Ectodermal cell (in vitro differentiated cells): ENCODE measurements at regions not wholly inside any gene's neighbourhood (a gene's known extent, or its start where the extent isn't known, plus 50 kb on each side); places are given as distances from the start of the nearest gene placed in this dataset.

Experiments
- H3K27ac ChIP-seq: 2 replicates; pipeline ENCODE4 v1.7.0; 2013; ENCODE audit warnings: mild to moderate bottlenecking, low read depth, low read length; ENCODE audit not compliant: insufficient read depth, poor library complexity, severe bottlenecking
- H3K27me3 ChIP-seq: 2 replicates; pipeline ENCODE4 v1.7.0; 2013; ENCODE audit warnings: mild to moderate bottlenecking, low read length; ENCODE audit not compliant: insufficient read depth, control insufficient read depth, poor library complexity, severe bottlenecking
- H3K36me3 ChIP-seq: one replicate; pipeline ENCODE4 v1.7.0; 2013; ENCODE audit warnings: low read length; ENCODE audit not compliant: control insufficient read depth, insufficient read depth
- H3K4me1 ChIP-seq: one replicate; pipeline ENCODE4 v1.7.0; 2013; ENCODE audit warnings: low read length; ENCODE audit not compliant: control insufficient read depth, insufficient read depth
- H3K4me3 ChIP-seq: 2 replicates; pipeline ENCODE4 v1.7.0; 2013; ENCODE audit warnings: low read depth, low read length, control low read depth; ENCODE audit not compliant: insufficient read depth
- H3K9me3 ChIP-seq: 2 replicates; pipeline ENCODE4 v1.7.0; 2013; ENCODE audit warnings: mild to moderate bottlenecking, low read length, moderate library complexity; ENCODE audit not compliant: control insufficient read depth
- WGBS, 2 experiments: methylation state at CpG; one replicate each; pipeline ENCODE4 v1.1.7; 2013; ENCODE audit warnings: missing lambda C conversion rate in 2 of 2; 5-methylcytosine and 5-hydroxymethylcytosine counted together

DNA sequence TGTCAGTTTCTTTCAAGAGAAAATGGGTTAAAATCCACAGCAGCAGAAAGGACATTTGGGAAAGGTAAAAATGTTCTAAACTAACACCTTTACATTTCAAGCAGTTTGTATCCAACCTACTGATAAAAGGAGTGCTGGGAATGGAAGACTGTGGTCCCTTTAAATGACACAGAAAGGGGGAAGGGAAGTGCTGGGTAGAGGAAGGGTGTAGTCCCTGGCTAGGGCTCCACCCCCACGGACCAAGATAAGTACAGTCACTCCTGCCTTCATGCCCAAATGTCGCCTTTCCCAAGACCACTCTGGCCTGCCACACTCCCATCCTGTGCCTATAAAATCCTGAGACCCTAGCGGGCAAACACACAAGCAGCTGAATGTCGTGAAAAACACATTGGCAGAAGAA, 350.9 kb upstream of the POU1F1 start:
- Histone ChIP-seq H3K4me1 (no peaks in the 10 kb centered on the region), H3K9me3 (no peaks in the 10 kb centered on the region), H3K4me3 (no peak overlapping the region), H3K27ac (no peak overlapping the region), H3K36me3 (no peaks in the 10 kb centered on the region), H3K27me3 (no peaks in the 10 kb centered on the region)
- WGBS, 2 experiments, result 76 to 83% methylated on average over 4 of the region's 4 CpGs

DNA sequence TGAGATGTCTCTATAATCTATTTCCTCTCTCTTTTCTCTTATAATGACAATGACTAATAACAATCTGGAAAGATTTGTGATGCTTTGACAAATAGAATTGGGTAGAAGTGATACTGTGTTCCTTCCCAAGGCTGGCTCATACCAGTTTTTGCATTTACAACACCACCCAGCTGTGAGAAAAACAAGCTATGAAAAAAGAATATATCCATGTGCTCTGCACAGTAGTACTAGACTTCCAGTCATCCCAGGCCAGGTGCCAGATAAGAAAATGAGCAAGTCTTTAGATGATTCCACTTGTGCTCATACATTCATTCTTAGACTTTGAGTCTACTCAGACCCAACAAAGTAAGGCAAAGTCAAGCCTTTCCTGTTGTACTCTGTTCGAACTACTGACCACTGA, 350.2 kb upstream of the POU1F1 start:
- H3K9me3 ChIP-seq, result no peaks in the 10 kb centered on the region
- 90 to 100% methylated on average over 1 of the region's 1 CpG for WGBS, 2 experiments
- H3K4me1 ChIP-seq, result no peaks in the 10 kb centered on the region

DNA sequence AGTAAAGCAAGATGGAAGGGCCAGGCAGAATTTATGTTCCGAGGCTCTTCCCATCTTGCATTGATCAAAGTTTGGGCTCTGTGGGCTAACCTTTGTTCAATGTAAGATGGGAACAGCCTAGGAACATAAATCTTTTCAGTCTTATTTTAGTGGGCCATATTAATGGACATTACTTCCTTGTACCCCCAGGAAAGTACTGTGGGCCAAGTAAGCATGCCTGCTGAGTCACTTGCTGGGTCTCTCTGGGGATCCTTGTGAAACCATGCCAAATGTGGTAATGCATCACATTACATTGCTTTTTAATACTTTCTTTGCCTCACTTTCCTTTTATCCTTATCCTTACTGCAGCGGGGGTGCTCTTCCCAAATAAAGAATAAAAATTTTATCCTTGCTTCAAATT, 349.5 kb upstream of the POU1F1 start:
- WGBS, 2 experiments, result 94% methylated on average over 2 of the region's 2 CpGs

More for the DNA sequence above, 350.2 kb upstream of the POU1F1 start:
- no peaks in the 10 kb centered on the region for H3K36me3 ChIP-seq
- H3K27ac ChIP-seq, result no peak overlapping the region
- no peaks in the 10 kb centered on the region for H3K27me3 ChIP-seq
- no peak overlapping the region for H3K4me3 ChIP-seq

DNA sequence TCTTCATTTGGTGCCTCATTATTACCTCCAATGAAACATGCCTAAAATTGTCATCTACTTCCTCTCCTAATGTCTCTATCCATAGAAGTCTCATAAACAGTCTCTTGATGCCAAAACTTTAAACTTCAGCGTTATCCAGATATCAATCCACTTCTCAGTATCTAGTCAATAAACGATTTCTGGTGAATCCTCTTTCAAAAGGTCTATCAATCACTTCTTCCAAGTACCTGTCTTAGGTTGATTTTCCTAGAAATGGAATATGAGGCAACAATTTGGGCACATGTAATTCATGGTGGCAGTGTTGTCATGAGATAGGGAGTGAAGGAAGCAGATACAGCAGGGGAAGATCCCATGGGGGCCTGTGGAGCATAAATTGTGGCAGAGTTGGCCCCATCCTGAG, 348.5 kb upstream of the POU1F1 start:
- Histone ChIP-seq H3K36me3 (no peaks in the 10 kb centered on the region), H3K4me1 (no peaks in the 10 kb centered on the region), H3K4me3 (no peak overlapping the region), H3K27me3 (no peaks in the 10 kb centered on the region), H3K27ac (no peak overlapping the region), H3K9me3 (no peaks in the 10 kb centered on the region)
- WGBS, 2 experiments, result 87 to 94% methylated on average over 2 of the region's 2 CpGs

More for the DNA sequence above, 349.5 kb upstream of the POU1F1 start:
- H3K9me3 ChIP-seq, result no peaks in the 10 kb centered on the region
- no peak overlapping the region for H3K27ac ChIP-seq
- no peak overlapping the region for H3K4me3 ChIP-seq
- no peaks in the 10 kb centered on the region for H3K27me3 ChIP-seq
- H3K4me1 ChIP-seq, result no peaks in the 10 kb centered on the region
- no peaks in the 10 kb centered on the region for H3K36me3 ChIP-seq

DNA sequence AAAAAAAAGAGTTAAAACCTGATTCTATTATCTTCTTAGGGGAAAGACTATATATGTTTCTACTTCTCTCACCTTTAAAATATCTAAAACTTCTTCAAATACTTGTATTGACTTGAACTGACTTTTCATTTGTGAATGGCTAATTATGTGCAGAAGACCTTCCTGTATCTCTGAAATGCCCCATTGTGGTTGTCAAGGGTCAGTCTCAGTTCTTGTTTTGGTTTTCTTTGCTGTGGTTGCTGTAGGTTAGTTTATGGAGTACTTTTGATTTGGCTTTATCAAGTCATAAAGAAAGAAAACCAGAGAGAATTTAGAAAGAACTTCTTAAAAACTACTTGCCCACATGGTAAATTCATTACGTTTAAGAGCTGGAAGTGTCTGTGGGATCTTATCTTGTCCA, 345.3 kb upstream of the POU1F1 start:
- Histone ChIP-seq H3K27me3 (no peaks in the 10 kb centered on the region), H3K4me3 (no peak overlapping the region), H3K4me1 (no peaks in the 10 kb centered on the region), H3K27ac (no peak overlapping the region), H3K9me3 (no peaks in the 10 kb centered on the region), H3K36me3 (no peaks in the 10 kb centered on the region)
- 87% methylated on average over 1 of the region's 1 CpG; no CpG with 5 or more reads in 1 of the 2 experiments for WGBS, 2 experiments

DNA sequence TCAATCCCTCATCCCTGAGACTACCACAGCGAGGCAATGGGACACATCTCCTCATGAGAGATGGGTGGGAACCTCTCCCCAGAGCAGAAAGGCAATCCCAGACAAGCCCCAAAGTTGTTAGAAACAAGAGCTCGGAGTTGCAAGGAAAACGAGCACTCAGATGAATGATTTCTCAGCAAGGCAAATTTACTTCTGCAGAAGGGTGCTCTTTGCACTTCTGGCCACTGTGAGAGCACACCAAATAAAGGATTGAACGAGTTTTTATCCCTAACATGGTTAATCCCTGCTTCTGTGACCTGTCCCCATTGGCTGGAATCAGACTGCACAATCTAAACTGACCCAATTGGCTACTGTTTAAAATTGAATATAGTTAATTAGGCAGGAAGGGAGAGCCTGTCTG, 339.1 kb upstream of the POU1F1 start:
- Histone ChIP-seq H3K9me3 (peaks cover 2% of the 10 kb centered on the region), H3K27me3 (no peaks in the 10 kb centered on the region), H3K27ac (no peak overlapping the region), H3K4me1 (no peaks in the 10 kb centered on the region), H3K4me3 (no peak overlapping the region), H3K36me3 (no peaks in the 10 kb centered on the region)
- WGBS, 2 experiments, result 87 to 89% methylated on average over 4 of the region's 4 CpGs

DNA sequence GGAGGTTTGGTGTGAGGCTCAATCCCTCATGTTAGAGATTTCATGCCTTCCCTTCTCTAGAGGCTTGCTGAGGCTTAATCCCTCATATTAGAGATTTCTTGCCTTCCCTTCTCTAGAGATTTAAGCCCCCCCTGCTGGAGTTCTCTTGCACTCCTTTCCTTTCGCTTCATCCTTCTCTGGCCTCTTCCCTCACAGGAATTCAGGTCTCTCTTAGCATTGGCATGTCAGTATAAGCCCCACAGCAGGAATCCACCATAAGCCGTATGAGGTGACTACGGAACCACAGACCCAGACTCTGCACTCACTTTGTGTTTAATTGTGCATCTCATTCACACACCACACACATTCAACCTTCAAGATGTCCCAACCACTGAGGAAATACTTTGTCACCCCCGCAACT, 338.6 kb upstream of the POU1F1 start:
- no peak overlapping the region for H3K27ac ChIP-seq
- H3K9me3 ChIP-seq, result peaks cover 2% of the 10 kb centered on the region
- no peaks in the 10 kb centered on the region for H3K4me1 ChIP-seq
- no peaks in the 10 kb centered on the region for H3K36me3 ChIP-seq
- no peaks in the 10 kb centered on the region for H3K27me3 ChIP-seq
- 94 to 97% methylated on average over 4 of the region's 4 CpGs for WGBS, 2 experiments
- no peak overlapping the region for H3K4me3 ChIP-seq

DNA sequence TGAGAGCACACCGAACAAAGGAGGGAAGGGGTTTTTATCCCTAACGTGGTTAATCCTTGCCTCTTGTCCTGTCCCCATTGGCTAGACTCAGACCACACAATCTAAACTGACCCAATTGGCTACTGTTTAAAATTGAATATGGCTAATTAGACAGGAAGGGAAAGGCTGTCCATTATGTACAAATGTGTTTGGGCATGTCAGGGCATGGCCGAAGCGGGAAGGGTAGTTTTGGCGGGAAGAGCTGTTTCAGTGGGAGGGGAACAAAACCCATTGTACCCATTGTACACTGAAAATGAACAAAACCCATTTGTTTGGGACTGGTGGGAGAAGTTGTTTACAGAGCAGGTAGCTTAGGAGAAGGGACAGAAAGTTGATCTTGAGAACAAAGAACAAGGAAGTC, 330.9 kb upstream of the POU1F1 start:
- H3K4me1 ChIP-seq, result no peaks in the 10 kb centered on the region
- 96 to 98% methylated on average over 5 of the region's 5 CpGs for WGBS, 2 experiments
- H3K27ac ChIP-seq, result no peak overlapping the region
- H3K9me3 ChIP-seq, result no peaks in the 10 kb centered on the region
- H3K27me3 ChIP-seq, result no peaks in the 10 kb centered on the region
- H3K36me3 ChIP-seq, result no peaks in the 10 kb centered on the region
- no peak overlapping the region for H3K4me3 ChIP-seq

DNA sequence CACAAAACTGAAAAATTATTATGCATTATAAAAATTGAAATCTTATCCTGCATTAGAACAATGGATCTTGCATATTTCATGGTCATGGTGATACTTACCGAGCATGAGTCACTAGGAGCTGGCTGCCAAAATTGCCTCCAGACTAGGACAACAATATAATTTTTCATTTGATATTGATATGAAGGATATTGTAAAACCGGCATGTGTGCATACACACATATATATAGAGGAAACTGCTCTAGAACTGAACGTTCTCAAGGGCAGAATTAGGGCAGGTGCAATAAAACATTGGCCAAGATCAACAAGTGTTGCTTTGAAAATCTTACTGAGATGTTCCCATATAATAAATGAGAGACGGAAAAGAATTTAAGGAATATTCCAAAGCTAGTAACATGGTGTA, 319.4 kb upstream of the POU1F1 start:
- Histone ChIP-seq H3K9me3 (no peaks in the 10 kb centered on the region), H3K27me3 (no peaks in the 10 kb centered on the region), H3K27ac (no peak overlapping the region), H3K4me1 (no peaks in the 10 kb centered on the region), H3K36me3 (no peaks in the 10 kb centered on the region), H3K4me3 (no peak overlapping the region)
- 88 to 91% methylated on average over 1 to 3 of the region's 4 CpGs for WGBS, 2 experiments

DNA sequence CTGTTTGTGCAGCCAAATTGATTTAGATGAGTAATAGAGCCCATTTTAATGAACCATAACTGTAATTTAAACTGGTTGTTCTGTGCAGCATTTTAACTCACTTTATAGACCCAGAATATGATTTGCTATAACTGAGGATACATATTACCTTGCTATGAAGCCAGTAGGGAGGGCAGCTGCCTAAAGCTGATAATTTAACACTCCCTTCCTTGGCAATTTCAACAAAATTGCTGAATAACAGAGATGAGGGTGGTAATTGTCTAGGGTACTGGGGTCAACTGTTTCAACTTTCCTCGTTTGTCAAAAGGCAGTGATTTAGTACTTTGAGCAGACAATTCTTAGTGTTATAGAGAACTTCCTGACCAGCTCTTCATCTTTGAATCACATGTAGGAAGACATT, 304.9 kb upstream of the POU1F1 start:
- Histone ChIP-seq H3K36me3 (no peaks in the 10 kb centered on the region), H3K4me3 (no peak overlapping the region), H3K27ac (no peak overlapping the region), H3K27me3 (no peaks in the 10 kb centered on the region), H3K9me3 (no peaks in the 10 kb centered on the region), H3K4me1 (no peaks in the 10 kb centered on the region)
- WGBS, 2 experiments, result 87 to 88% methylated on average over 1 of the region's 1 CpG

DNA sequence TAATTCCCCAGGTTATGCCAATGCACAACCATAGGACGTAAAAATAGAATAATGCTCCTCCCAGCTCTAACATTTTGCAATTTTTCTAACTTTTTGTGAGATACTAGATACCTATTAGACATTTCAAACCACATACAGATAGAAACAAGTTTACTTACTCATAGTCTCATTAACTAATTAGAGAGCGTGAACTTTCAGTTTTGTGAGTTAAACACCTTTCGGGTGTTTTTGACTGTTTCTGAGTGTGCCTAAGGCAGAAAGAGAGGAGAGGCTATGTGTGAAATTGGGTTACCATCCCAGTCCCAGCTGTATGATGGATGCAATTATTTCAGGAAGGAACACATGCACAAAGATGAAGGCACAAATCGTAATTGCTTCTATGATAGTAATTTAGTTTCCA, 300.4 kb upstream of the POU1F1 start:
- Histone ChIP-seq H3K4me3 (no peak overlapping the region), H3K27ac (no peak overlapping the region), H3K9me3 (no peaks in the 10 kb centered on the region), H3K4me1 (no peaks in the 10 kb centered on the region), H3K36me3 (no peaks in the 10 kb centered on the region), H3K27me3 (no peaks in the 10 kb centered on the region)
- 67 to 87% methylated on average over 4 of the region's 4 CpGs for WGBS, 2 experiments
